IPS DF 4.7 (cell line): ENCODE measurements at regions not wholly inside any gene's neighbourhood (a gene's known extent, or its start where the extent isn't known, plus 50 kb on each side); places are given as distances from the start of the nearest gene placed in this dataset.

Source experiments
- DNase-seq: peaks from one replicate; pipeline ENCODE4 v3.0.0-alpha.2; 2013; ENCODE audit warnings: low spot score; ENCODE audit errors: extremely low read depth

- no peak for DNase-seq
Measured at GRCh38 chr15:91521548-91521947, 332.0 kb upstream of the SLCO3A1 start.

- no peak for DNase-seq
Measured at GRCh38 chr15:91521996-91522395, 331.5 kb upstream of the SLCO3A1 start.

GRCh38 chr15:91522605-91523332, 330.7 kb upstream of the SLCO3A1 start:
- no peak for DNase-seq

GRCh38 chr15:91523596-91523995, 329.9 kb upstream of the SLCO3A1 start:
- DNase-seq = no peak

DNA sequence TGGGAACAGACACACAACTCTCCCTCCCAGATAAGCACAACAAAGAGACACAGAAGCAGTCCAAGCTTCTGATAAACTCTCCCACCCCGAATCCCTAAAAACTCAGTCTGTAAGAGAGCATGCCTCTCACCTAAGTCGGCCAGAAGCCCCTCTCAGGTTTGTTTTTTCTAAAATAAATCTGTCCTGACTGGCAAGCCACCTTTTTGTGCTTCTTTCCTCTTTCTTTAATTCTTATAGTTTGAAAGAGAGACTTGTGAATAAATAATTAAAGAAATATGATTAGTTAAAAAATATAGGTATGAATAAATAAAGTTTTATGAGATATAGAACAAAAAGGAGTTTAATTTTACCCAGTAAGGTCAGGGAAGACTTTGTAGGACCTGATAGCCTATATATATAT, 329.0 kb upstream of the SLCO3A1 start:
- DNase-seq = no peak

DNA sequence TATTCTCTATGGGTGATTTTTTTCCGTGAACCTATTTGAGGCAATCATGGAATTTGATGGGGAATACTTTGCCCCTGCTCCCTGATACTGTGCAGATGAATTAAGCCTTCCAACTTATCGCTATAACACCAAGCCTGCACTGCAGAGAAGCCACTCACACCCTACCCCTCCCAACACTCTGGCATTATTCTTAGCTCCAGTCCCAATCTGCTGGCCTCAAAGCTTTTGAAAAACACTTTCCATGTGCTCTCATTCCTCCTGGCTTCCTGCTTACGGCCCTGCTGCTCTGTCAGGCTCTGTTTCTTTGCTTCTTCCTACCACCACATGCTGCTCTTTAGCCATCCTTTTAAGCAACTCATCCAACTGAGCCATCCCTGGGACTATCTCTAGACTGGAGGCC, 327.8 kb upstream of the SLCO3A1 start:
- DNase-seq = no peak

DNA sequence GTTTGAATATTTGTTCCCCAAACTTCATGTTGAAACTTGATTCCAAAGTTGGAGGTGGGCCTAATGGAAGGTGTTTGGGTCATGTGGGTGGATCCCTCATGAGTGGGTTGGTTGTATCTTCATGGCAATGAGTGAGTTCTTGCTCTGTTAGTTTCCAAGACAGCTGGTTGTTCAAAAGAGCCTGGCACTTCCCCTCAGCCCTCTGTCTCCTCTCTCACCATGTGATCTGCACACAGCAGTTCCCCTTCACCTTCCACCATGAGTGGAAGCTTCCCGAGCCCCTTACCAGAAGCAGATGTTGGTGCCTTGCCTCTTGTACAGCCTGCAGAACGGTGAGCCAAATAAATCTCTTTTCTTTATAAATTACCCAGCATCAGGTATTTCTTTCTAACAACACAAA, 327.1 kb upstream of the SLCO3A1 start:
- DNase-seq = no peak

DNA sequence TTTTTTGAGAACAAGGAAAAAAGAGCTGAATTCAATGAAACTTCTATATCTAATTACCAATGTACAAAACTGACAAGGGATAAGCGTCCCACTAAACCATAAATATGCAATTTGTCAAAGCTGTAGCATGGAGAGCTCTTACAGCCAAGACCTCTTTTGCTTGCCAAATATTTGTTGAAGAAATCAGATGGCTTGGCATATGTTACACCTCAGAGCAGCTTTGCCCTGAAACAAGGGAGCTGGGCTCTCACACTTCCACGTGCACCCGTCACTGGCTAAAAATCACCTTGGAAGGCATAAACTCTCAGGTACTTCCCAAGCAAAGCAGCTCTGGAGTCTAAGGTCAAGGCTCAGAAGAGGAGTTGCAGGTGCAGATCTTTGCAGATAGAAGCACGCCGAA, 324.7 kb upstream of the SLCO3A1 start:
- DNase-seq = no peak

- DNase-seq = no peak
Measured at GRCh38 chr15:91529534-91529933, 324.0 kb upstream of the SLCO3A1 start.

DNA sequence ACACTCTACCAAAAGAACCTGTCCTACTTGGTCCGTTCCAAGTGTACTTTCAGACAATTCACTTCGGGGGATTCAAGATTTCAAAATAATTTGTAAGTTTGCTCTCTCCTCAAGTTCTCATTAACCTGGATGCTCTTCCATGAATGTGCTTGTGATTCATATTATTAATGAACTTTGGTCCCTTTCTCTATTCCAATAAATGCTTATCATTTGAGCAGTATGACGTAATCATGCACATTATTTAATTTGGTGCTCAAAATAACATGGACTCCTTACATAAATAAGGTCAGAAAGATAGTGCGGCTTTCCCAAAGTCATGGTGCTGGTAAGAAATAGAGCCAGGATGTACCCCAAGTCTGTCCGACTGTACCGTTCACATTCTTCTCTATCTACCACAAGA, 323.2 kb upstream of the SLCO3A1 start:
- DNase-seq = no peak

DNA sequence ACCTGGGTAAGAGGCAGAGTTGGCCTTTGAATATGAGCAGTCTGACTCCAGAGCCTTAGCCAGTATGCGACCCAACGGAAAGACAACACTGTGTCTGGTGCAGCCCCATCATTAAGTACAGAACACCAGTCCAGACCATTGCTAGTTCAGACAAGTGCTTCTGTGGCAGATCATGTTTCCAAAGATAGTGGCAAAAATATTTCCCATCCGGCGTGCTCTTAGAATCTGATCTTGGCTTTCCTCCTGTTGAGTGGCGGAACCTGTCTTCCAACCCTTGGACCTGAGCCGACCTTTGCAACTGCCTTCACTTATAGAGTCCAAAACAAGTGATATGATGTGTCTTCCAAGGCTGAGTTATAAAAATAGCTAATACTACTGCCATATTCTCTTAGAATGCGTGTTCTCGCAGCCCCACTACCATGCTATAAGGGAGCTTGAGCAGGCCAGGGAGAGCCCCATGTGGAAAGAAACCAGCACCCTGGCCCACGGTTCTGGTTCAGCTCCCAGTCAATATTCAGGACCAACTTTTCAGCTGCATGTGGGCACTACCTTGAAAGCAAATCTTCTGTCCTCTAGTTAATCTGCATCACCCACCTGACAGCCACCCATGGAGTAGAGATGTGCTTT, 322.4 kb upstream of the SLCO3A1 start:
- DNase-seq = no peak

GRCh38 chr15:91534235-91534634, 319.3 kb upstream of the SLCO3A1 start:
- no peak for DNase-seq

DNA sequence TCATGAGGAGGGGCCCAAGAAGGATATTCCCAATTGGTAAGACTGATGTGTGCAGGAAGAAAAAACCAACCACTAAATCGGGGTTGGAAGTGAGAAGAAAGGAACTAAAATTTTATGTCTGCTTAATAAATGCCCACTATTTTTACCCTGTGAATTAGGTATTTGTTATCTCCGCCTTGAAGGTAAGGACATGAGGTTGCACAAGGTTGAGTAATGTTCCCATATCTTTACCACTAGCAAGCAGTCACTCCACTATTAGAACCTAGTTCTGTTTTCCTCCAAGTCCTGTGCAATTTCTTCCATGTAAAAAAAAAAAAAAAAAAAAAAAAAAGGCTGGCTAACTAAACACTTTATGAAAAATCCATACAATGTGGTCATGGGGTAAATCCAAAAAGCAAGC, 318.5 kb upstream of the SLCO3A1 start:
- no peak for DNase-seq

- DNase-seq = no peak
Measured at GRCh38 chr15:91535856-91536500, 317.5 kb upstream of the SLCO3A1 start.

GRCh38 chr15:91537856-91538255, 315.7 kb upstream of the SLCO3A1 start:
- no peak for DNase-seq

DNA sequence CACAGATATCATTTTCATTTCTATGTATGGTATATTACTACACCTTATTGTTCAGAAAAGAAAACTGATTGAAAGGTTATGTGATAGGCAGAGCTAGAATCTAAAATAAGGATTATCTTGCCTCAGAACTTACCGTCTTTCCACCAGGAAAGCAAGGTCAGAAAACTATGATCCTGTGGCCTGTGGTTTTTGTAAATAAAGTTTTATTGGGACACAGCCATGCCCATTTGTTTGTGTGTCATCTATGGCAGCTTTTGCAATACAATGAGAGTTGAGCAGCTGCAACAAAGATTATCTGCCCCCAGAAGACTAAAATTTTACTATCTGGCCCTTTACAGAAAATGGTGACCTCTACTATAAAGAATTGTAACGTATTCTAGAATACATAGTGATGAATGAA, 314.7 kb upstream of the SLCO3A1 start:
- DNase-seq = no peak

DNA sequence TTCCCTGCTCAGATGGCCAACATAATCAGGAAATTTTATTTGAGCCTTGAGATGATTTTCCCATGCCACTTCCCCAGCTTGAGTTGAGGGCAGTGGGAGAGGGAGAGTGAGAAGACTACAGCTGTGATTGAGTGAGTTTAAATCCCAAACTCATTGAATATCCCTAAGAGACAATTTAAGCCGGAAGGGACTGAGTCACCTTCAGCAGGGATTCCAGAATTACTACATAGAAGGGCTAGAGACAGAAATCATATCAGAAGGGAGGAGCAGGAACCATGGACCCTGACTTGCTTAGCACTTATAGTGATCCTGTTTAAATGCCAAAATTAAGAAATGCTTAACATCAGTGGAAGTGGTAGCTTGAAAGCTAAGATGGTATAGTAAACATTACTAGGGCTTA, 312.2 kb upstream of the SLCO3A1 start:
- DNase-seq = no peak

DNA sequence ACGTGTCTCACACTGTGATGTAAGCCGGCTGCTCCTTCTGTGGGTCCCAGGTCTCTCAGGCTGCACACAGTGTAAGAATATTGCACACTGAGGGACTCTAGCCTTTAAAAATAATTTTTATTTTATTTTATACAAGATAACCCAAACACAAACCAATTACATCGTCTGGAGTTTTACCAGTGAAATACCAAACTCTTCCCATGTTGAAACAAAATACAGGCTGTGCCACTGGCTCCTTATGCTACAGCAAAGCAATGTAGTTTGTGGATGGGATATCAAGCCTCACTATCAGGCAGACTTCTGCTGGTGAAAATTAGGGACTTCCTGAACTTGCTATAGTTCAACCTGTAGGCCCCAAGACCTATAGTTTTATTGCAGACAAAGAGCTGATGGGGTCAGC, 311.3 kb upstream of the SLCO3A1 start:
- DNase-seq = no peak

DNA sequence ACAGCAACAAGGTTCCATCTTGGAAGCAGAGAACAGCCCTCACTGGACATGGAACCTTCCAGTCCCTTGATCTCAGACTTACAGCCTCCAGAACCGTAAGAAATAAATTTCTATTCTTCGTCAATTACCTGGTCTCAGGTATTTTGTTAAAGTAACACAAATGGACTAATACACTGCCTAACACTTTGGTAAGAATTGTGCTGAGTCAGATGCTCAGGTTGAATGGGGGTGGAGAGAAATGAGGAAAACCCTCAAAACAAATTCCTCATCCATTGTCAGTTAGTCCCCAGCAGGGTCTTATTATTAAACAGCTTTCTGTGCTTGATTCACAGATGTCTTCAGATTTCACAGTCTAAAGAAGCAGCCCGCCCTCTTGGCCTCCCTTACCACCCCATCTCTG, 306.2 kb upstream of the SLCO3A1 start:
- no peak for DNase-seq

GRCh38 chr15:91548549-91548948, 305.0 kb upstream of the SLCO3A1 start:
- DNase-seq = no peak

DNA sequence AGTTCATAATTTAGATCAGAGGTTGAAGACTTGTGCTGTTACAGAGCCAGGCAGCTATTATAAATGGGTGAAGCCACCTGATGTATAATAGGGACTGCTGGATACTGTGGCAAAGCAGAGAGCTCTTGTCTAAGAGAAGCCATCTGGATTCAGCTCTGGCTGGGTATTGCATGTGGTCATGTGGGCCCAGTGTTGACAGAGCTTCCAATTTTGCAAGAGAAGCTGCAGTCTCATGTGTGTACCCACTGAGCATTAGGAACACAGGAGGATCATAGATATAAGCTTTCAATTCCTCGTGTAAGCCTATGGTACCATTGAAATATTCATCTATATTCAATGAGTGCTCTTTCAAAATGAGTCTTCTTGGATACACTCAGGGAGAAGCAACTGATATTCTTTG, 303.9 kb upstream of the SLCO3A1 start:
- DNase-seq = no peak

- DNase-seq = no peak
Measured at GRCh38 chr15:91552555-91552954, 301.0 kb upstream of the SLCO3A1 start.
